Left lung (tissue), 4 donors: ENCODE measurements at regions not wholly inside any gene's neighbourhood (a gene's known extent, or its start where the extent isn't known, plus 50 kb on each side); places are given as distances from the start of the nearest gene placed in this dataset.

ENCODE experiments used
- ATAC-seq: fragments of 200-7000 bp; cut with Tn5 transposase; one replicate; pipeline ENCODE4 v1.9.1; 2020; ENCODE audit warnings: moderate library complexity
- DNase-seq, 4 donors: peaks; one replicate each; pipeline ENCODE4 v3.0.0-alpha.2; 2013 to 2020
- H3K27ac ChIP-seq, 2 donors: fragments of 200-600 bp; sonication (generic) in 1 of 2; one replicate each; pipeline versions ENCODE4 v1.5.0 to v1.8.0; 2020 to 2021
- H3K27me3 ChIP-seq, 2 donors: fragments of 200-600 bp; sonication (generic) in 1 of 2; one replicate each; pipeline versions ENCODE4 v1.5.0 to v1.8.0; 2020 to 2021
- H3K36me3 ChIP-seq, 2 donors: fragments of 200-600 bp; sonication (generic) in 1 of 2; one replicate each; pipeline versions ENCODE4 v1.5.0 to v1.8.0; 2020 to 2021
- H3K4me1 ChIP-seq, 2 donors: fragments of 200-600 bp; one replicate each; pipeline ENCODE4 v1.8.0; 2021
- H3K4me3 ChIP-seq, 2 donors: fragments of 200-600 bp; sonication (generic) in 1 of 2; one replicate each; pipeline versions ENCODE4 v1.5.0 to v1.8.0; 2020 to 2021; ENCODE audit warnings: mild to moderate bottlenecking in 1 of 2
- H3K9me3 ChIP-seq, 2 donors: fragments of 200-600 bp; sonication (generic) in 1 of 2; one replicate each; pipeline versions ENCODE4 v1.5.0 to v1.8.0; 2020 to 2021
- CTCF ChIP-seq, 2 donors: fragments of 200-600 bp; sonication (generic) in 1 of 2; IDR thresholded peaks; one replicate each; pipeline versions ENCODE4 v1.5.0 to v1.8.0; 2021; ENCODE audit warnings: antibody characterized with exemption in 2 of 2
- intact Hi-C, 2 donors: fragments of 100-400 bp; cut with DNase I; formaldehyde crosslinking; loops; one replicate each; pipeline versions ENCODE4 v1.11.2 to v1.14.2; 2022
- donor health status: DM: no; HTN: yes; CAD: no.
- donor health status: DM: no; HTN: no; CAD: no.

GRCh38 chr2:196420143-196420542 lies 219.4 kb upstream of the CCDC150 start:
- no peak overlapping the region for H3K4me3 ChIP-seq
- no peaks in the 10 kb centered on the region for H3K4me1 ChIP-seq
- no peaks in the 10 kb centered on the region for H3K36me3 ChIP-seq
- H3K9me3 ChIP-seq, result no peaks in the 10 kb centered on the region
- H3K27ac ChIP-seq, result no peak overlapping the region
- intact Hi-C loops, result no loop called here
- DNase-seq (no peak), ATAC-seq (no peak)
- TF ChIP-seq CTCF (IDR thresholded peaks at IDR 0.05), result no peak
- no peaks in the 10 kb centered on the region for H3K27me3 ChIP-seq

GRCh38 chr2:196421880-196422279 lies 217.6 kb upstream of the CCDC150 start:
- no peak for TF ChIP-seq CTCF (IDR thresholded peaks at IDR 0.05)
- Histone ChIP-seq H3K27ac (no peak overlapping the region), H3K4me1 (no peaks in the 10 kb centered on the region), H3K4me3 (no peak overlapping the region), H3K9me3 (no peaks in the 10 kb centered on the region), H3K27me3 (no peaks in the 10 kb centered on the region), H3K36me3 (no peaks in the 10 kb centered on the region)
- intact Hi-C loops, result no loop called here
- ATAC-seq (no peak), DNase-seq (no peak)

- no peak for DNase-seq
- no peak for TF ChIP-seq CTCF (IDR thresholded peaks at IDR 0.05)
- no peak for ATAC-seq
- H3K36me3 ChIP-seq, result no peaks in the 10 kb centered on the region
- H3K9me3 ChIP-seq, result no peaks in the 10 kb centered on the region
- no peaks in the 10 kb centered on the region for H3K4me1 ChIP-seq
- intact Hi-C loops, result no loop called here
- H3K4me3 ChIP-seq, result no peak overlapping the region
- H3K27ac ChIP-seq, result no peak overlapping the region
- H3K27me3 ChIP-seq, result no peaks in the 10 kb centered on the region
Observed at GRCh38 chr2:196422361-196422760, 217.2 kb upstream of the CCDC150 start.

DNA sequence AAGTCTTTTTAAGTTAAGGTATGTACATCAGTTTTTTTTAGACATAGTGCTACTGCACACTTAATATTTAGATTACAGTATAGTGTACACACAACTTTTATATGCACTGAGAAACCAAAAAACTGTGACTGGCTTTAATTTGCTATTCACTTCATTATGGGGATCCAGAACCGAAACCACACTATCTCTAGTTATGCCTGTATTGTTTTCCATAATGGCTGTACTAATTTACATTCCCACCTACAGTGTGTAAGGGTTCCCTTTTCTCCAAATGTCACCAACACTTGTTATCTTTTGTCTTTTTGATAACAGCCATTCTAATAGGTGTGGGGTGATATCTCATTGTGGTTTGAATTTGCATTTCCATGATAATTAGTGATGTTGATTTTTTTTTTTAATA lies 213.4 kb upstream of the CCDC150 start:
- no peak for TF ChIP-seq CTCF (IDR thresholded peaks at IDR 0.05)
- intact Hi-C loops, result no loop called here
- Histone ChIP-seq H3K36me3 (no peaks in the 10 kb centered on the region), H3K27ac (no peak overlapping the region), H3K4me3 (no peak overlapping the region), H3K4me1 (no peaks in the 10 kb centered on the region), H3K27me3 (no peaks in the 10 kb centered on the region), H3K9me3 (no peaks in the 10 kb centered on the region)
- no peak for DNase-seq
- no peak for ATAC-seq

DNA sequence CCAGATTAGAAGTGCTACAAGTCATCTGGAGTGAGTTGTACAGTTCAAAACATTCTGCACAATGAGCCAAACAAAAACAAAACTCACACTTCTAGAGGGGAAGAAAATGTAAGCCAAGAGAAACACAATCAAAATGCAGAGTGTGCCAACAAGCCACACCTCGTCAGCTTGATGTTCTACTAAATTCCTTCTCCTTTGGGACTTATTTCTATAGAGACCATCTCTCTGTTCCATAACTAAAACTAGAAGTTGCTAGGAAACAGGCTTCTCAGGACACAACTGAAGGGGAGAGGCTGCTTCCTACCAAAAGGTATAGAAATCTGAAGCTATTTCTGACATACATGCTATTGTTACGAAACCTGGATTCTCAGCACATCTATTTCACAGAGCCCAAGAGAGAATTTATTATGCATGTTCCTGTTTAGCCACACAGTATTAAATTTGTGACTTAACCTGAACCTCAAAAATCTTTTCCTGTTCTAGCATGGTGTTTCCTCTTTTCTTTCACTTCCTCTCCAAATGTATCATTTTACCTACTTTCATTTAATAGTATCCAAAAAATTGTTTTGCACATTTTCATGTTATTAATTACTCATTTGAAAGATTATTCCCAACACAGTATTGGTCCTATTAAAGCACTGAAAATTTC lies 211.4 kb upstream of the CCDC150 start:
- Histone ChIP-seq H3K27ac (no peak overlapping the region), H3K27me3 (no peaks in the 10 kb centered on the region), H3K4me1 (no peaks in the 10 kb centered on the region), H3K4me3 (no peak overlapping the region), H3K9me3 (no peaks in the 10 kb centered on the region), H3K36me3 (no peaks in the 10 kb centered on the region)
- ATAC-seq (no peak), DNase-seq (peak in 1 of 4 donors; percentile 14)
- intact Hi-C loops, result no loop called here
- TF ChIP-seq CTCF (IDR thresholded peaks at IDR 0.05), result no peak
